VCaP (cell line): ENCODE measurements at regions not wholly inside any gene's neighbourhood (a gene's known extent, or its start where the extent isn't known, plus 50 kb on each side); places are given as distances from the start of the nearest gene placed in this dataset.

Experiments
- H3K27ac ChIP-seq: fragments of 450-650 bp; 2 replicates; pipeline ENCODE4 v1.5.1; 2017
- CTCF ChIP-seq: fragments of 450-650 bp; conservative IDR thresholded peaks from 2 replicates; pipeline ENCODE4 v1.5.1; 2017; ENCODE audit warnings: mild to moderate bottlenecking, moderate library complexity

- H3K27ac ChIP-seq: no peak overlapping the region
- no peak for TF ChIP-seq CTCF
These were observed 1076.3 kb upstream of the TENM3 start for GRCh38 chr4:181166742-181167399.

- H3K27ac ChIP-seq: no peak overlapping the region
- TF ChIP-seq CTCF: no peak
These were observed 1075.0 kb upstream of the TENM3 start for GRCh38 chr4:181168011-181168805.

DNA sequence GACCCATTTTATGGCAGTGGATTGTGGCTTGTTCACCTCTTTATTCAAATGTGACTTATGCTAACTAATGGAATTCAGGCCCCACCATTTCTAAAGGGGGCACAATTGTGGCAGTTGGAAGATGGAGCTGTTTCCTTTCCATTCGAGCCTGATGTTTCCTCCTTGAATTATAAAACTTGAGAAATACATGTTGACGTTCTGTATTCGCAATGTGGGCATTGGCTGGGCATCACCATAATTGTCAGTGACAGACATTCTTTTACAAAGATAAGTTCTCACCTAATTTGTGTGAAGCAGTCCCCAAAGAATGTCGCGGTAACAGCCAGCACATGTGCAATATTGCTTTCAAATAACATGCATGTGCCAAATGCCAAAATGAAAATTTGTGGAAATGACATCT lies 1070.2 kb upstream of the TENM3 start:
- TF ChIP-seq CTCF: no peak

GRCh38 chr4:181176306-181176705 lies 1066.9 kb upstream of the TENM3 start:
- TF ChIP-seq CTCF: no peak
- H3K27ac ChIP-seq: no peak overlapping the region

More for the DNA sequence above, 1070.2 kb upstream of the TENM3 start:
- H3K27ac ChIP-seq: no peak overlapping the region

- TF ChIP-seq CTCF: no peak
These were observed 1061.9 kb upstream of the TENM3 start for GRCh38 chr4:181181331-181181730.

DNA sequence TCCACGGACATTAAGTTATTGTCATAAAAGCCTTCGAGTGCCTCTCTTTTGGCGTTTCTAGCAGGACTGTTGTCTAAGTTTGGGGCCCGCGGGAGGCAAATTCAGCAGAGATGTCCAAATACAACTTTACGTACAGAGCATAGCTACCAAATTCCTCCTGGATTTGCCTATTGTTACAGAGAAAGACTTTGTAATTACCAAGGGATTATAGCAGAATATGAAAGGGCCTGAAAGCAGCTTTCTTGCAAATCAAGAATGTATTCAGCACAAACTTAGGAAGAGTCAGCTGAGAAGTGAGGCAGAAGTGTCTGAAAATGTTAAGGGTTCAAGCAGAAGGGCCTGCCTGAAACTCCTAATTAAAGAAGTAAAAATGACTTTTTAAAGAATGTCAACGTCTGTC lies 1053.5 kb upstream of the TENM3 start:
- TF ChIP-seq CTCF: no peak
- H3K27ac ChIP-seq: no peak overlapping the region

More at GRCh38 chr4:181181331-181181730, 1061.9 kb upstream of the TENM3 start:
- H3K27ac ChIP-seq: no peak overlapping the region

- no peak overlapping the region for H3K27ac ChIP-seq
- TF ChIP-seq CTCF: no peak
These were observed 1049.9 kb upstream of the TENM3 start for GRCh38 chr4:181193131-181193930.
